ENCODE measurements at regions not wholly inside any gene's neighbourhood (a gene's known extent, or its start where the extent isn't known, plus 50 kb on each side); places are given as distances from the start of the nearest gene placed in this dataset.

GRCh38 chr13:86438034-86438433 lies 638.8 kb upstream of the SLITRK6 start:
- TF ChIP-seq NFATC4 (CRISPR knock-in tag; IDR thresholded peaks at IDR 0.05) (no peak), GABPB1 (CRISPR knock-in tag; IDR thresholded peaks at IDR 0.05) (no peak), ATF1 (CRISPR knock-in tag; IDR thresholded peaks at IDR 0.05) (no peak)
- no peak for ATAC-seq
- no peak for DNase-seq (ENCODE audit: low spot score)
- no peak overlapping the region for H3K4me3 Mint-ChIP-seq
- peaks cover 25% of the 10 kb centered on the region for H3K36me3 Mint-ChIP-seq
- CTCF ChIA-PET, result interaction anchor here (0.9 kb wide), 1 partner anchor 8 kb away, joined by 3 read pairs; no protein-coding TSS in a partner anchor
- no peak overlapping the region for H3K27ac Mint-ChIP-seq
- POLR2A ChIA-PET, result no interaction called here
- no peaks in the 10 kb centered on the region for H3K4me1 Mint-ChIP-seq
- H3K9me3 Mint-ChIP-seq, result peaks cover 26% of the 10 kb centered on the region
- no peaks in the 10 kb centered on the region for H3K27me3 Mint-ChIP-seq (ENCODE audit: low read depth)

DNA sequence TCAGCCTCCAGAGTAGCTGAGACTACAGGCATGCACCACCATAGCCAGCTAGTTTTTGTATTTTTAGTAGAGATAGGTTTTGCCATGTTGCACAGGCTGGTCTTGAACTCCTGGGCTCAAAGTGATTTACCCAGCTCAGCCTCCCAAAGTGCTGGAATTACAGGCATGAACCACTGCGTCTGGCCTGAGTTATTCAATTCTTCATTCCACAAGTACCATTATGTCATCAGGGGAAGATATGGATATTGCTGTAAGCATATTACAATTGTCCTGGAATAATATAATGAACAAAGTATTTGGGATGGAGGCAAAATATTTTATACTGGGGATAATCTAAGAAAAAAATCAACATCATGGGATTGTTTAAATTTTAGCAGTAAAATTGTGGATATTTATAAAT lies 646.0 kb upstream of the SLITRK6 start:
- CTCF ChIA-PET, result no interaction called here
- no peak for ATAC-seq
- H3K4me1 Mint-ChIP-seq, result peaks cover 27% of the 10 kb centered on the region
- H3K9me3 Mint-ChIP-seq, result no peaks in the 10 kb centered on the region
- POLR2A ChIA-PET, result no interaction called here
- TF ChIP-seq IRF2 (CRISPR knock-in tag; IDR thresholded peaks at IDR 0.05; ENCODE audit: borderline replicate concordance, low read depth), result no peak
- TF ChIP-seq, protein P1, sequence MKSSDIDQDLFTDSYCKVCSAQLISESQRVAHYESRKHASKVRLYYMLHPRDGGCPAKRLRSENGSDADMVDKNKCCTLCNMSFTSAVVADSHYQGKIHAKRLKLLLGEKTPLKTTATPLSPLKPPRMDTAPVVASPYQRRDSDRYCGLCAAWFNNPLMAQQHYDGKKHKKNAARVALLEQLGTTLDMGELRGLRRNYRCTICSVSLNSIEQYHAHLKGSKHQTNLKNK (CRISPR knock-in tag; IDR thresholded peaks at IDR 0.05), result no peak
- TF ChIP-seq, protein P2, sequence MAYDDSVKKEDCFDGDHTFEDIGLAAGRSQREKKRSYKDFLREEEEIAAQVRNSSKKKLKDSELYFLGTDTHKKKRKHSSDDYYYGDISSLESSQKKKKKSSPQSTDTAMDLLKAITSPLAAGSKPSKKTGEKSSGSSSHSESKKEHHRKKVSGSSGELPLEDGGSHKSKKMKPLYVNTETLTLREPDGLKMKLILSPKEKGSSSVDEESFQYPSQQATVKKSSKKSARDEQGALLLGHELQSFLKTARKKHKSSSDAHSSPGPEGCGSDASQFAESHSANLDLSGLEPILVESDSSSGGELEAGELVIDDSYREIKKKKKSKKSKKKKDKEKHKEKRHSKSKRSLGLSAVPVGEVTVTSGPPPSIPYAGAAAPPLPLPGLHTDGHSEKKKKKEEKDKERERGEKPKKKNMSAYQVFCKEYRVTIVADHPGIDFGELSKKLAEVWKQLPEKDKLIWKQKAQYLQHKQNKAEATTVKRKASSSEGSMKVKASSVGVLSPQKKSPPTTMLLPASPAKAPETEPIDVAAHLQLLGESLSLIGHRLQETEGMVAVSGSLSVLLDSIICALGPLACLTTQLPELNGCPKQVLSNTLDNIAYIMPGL (CRISPR knock-in tag; IDR thresholded peaks at IDR 0.05), result no peak
- no peak for TF ChIP-seq ZNF232 (CRISPR knock-in tag; IDR thresholded peaks at IDR 0.05)
- TF ChIP-seq, protein P3, sequence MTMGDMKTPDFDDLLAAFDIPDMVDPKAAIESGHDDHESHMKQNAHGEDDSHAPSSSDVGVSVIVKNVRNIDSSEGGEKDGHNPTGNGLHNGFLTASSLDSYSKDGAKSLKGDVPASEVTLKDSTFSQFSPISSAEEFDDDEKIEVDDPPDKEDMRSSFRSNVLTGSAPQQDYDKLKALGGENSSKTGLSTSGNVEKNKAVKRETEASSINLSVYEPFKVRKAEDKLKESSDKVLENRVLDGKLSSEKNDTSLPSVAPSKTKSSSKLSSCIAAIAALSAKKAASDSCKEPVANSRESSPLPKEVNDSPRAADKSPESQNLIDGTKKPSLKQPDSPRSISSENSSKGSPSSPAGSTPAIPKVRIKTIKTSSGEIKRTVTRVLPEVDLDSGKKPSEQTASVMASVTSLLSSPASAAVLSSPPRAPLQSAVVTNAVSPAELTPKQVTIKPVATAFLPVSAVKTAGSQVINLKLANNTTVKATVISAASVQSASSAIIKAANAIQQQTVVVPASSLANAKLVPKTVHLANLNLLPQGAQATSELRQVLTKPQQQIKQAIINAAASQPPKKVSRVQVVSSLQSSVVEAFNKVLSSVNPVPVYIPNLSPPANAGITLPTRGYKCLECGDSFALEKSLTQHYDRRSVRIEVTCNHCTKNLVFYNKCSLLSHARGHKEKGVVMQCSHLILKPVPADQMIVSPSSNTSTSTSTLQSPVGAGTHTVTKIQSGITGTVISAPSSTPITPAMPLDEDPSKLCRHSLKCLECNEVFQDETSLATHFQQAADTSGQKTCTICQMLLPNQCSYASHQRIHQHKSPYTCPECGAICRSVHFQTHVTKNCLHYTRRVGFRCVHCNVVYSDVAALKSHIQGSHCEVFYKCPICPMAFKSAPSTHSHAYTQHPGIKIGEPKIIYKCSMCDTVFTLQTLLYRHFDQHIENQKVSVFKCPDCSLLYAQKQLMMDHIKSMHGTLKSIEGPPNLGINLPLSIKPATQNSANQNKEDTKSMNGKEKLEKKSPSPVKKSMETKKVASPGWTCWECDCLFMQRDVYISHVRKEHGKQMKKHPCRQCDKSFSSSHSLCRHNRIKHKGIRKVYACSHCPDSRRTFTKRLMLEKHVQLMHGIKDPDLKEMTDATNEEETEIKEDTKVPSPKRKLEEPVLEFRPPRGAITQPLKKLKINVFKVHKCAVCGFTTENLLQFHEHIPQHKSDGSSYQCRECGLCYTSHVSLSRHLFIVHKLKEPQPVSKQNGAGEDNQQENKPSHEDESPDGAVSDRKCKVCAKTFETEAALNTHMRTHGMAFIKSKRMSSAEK (CRISPR knock-in tag; IDR thresholded peaks at IDR 0.05; ENCODE audit: borderline replicate concordance), result no peak
- no peak for TF ChIP-seq ZBTB21 (CRISPR knock-in tag; IDR thresholded peaks at IDR 0.05; ENCODE audit: borderline replicate concordance)
- TF ChIP-seq CREB1 (CRISPR knock-in tag; IDR thresholded peaks at IDR 0.05), result no peak
- no peak for TF ChIP-seq TCF7 (CRISPR knock-in tag; IDR thresholded peaks at IDR 0.05; ENCODE audit: low read depth)
- TF ChIP-seq CTCF (IDR thresholded peaks at IDR 0.05), result no peak
- no peak for TF ChIP-seq AFF4 (CRISPR knock-in tag; IDR thresholded peaks at IDR 0.05; ENCODE audit: borderline replicate concordance)
- no peak for TF ChIP-seq NR3C1 (CRISPR knock-in tag; conservative IDR thresholded peaks at IDR 0.05; ENCODE audit: low read depth)
- no peak for TF ChIP-seq SOX15 (CRISPR knock-in tag; IDR thresholded peaks at IDR 0.05)
- TF ChIP-seq ETV6 (CRISPR knock-in tag; IDR thresholded peaks at IDR 0.05), result no peak
- DNase-seq (ENCODE audit: low spot score), result no peak
- no peak overlapping the region for H3K4me3 Mint-ChIP-seq
- no peaks in the 10 kb centered on the region for H3K36me3 Mint-ChIP-seq
- H3K27me3 Mint-ChIP-seq (ENCODE audit: low read depth), result no peaks in the 10 kb centered on the region
- H3K27ac Mint-ChIP-seq, result no peak overlapping the region

Measured in WTC11 (cell line).